Naive thymus-derived CD4-positive, alpha-beta T cell (primary cell): ENCODE measurements at regions not wholly inside any gene's neighbourhood (a gene's known extent, or its start where the extent isn't known, plus 50 kb on each side); places are given as distances from the start of the nearest gene placed in this dataset.
A peak's percentile ranks its signal among the peaks of the same experiment; 100 is the strongest.
"Not testable (repeated sequence)": the region's sequence is repeated elsewhere in the genome, so short reads cannot be mapped to it uniquely, and the experiment has no call there.

Source experiments
- ATAC-seq: fragments of 150-1000 bp; cut with Tn5 transposase; 2 replicates; pipeline ENCODE4 v1.10.0; 2021; ENCODE audit warnings: mild to moderate bottlenecking, moderate library complexity
- CTCF ChIA-PET: fragments of 350-600 bp; sonication (Branson Sonifier 250); formaldehyde crosslinking; loops from one replicate; lab custom pipeline; 2021; ENCODE audit warnings: antibody characterized with exemption; lab: Charles Lee
- POLR2A ChIA-PET: fragments of 350-600 bp; sonication (Branson Sonifier 250); formaldehyde crosslinking; loops from one replicate; lab custom pipeline; 2021; ENCODE audit warnings: antibody characterized with exemption, inconsistent platforms; lab: Charles Lee
- DNase-seq, 9 donors: peaks; one replicate each; pipeline versions ENCODE4 v3.0.0 to v3.0.0-alpha.2; 2020 to 2022; ENCODE audit warnings: mixed read lengths in 1 of 9
- H3K27ac ChIP-seq: one replicate; pipeline ENCODE4 v1.7.0; 2013; ENCODE audit warnings: mild to moderate bottlenecking, low read depth, low read length, moderate library complexity
- H3K27me3 ChIP-seq, 2 donors: one replicate each; pipeline ENCODE4 v1.7.0; 2013; ENCODE audit warnings: low read length in 2 of 2, mild to moderate bottlenecking in 2 of 2, moderate library complexity in 2 of 2; ENCODE audit not compliant: control insufficient read depth in 2 of 2, insufficient read depth in 2 of 2
- H3K36me3 ChIP-seq, 3 experiments: 1 replicate in 2 of 3; 2 replicates in 1 of 3; pipeline ENCODE4 v1.7.0; 2013; ENCODE audit warnings: low read length in 3 of 3, mild to moderate bottlenecking in 3 of 3, moderate library complexity in 1 of 3; ENCODE audit not compliant: insufficient read depth in 3 of 3, control insufficient read depth in 2 of 3
- H3K4me1 ChIP-seq, 2 donors: one replicate each; pipeline ENCODE4 v1.7.0; 2013; ENCODE audit warnings: low read length in 2 of 2, mild to moderate bottlenecking in 2 of 2, moderate library complexity in 1 of 2; ENCODE audit not compliant: control insufficient read depth in 2 of 2, insufficient read depth in 2 of 2
- H3K4me3 ChIP-seq: 2 replicates; pipeline ENCODE4 v1.7.0; 2013; ENCODE audit warnings: mild to moderate bottlenecking, low read length
- H3K9me3 ChIP-seq, 3 experiments: 1 replicate in 2 of 3; 2 replicates in 1 of 3; pipeline ENCODE4 v1.7.0; 2013; ENCODE audit warnings: low read length in 3 of 3; ENCODE audit not compliant: control insufficient read depth in 2 of 3
- H3K27ac Mint-ChIP-seq, 9 donors: one replicate each; pipeline ENCODE4 v1.8.0; 2020 to 2022; ENCODE audit warnings: mixed read lengths in 9 of 9, mild to moderate bottlenecking in 8 of 9, moderate library complexity in 5 of 9, inconsistent platforms in 2 of 9
- H3K27me3 Mint-ChIP-seq, 5 donors: one replicate each; pipeline ENCODE4 v1.8.0; 2021 to 2022; ENCODE audit warnings: mixed read lengths in 5 of 5, mild to moderate bottlenecking in 1 of 5
- H3K36me3 Mint-ChIP-seq, 5 donors: one replicate each; pipeline ENCODE4 v1.8.0; 2020 to 2022; ENCODE audit warnings: mixed read lengths in 5 of 5, mild to moderate bottlenecking in 3 of 5, inconsistent platforms in 1 of 5
- H3K4me1 Mint-ChIP-seq, 7 donors: one replicate each; pipeline ENCODE4 v1.8.0; 2020 to 2022; ENCODE audit warnings: mixed read lengths in 7 of 7, mild to moderate bottlenecking in 3 of 7, inconsistent platforms in 1 of 7
- H3K4me3 Mint-ChIP-seq, 10 donors: one replicate each; pipeline ENCODE4 v1.8.0; 2020 to 2022; ENCODE audit warnings: mild to moderate bottlenecking in 10 of 10, mixed read lengths in 10 of 10, moderate library complexity in 6 of 10, inconsistent platforms in 2 of 10
- H3K9me3 Mint-ChIP-seq, 11 donors: one replicate each; pipeline ENCODE4 v1.8.0; 2020 to 2022; ENCODE audit warnings: mixed read lengths in 11 of 11, mild to moderate bottlenecking in 4 of 11, inconsistent platforms in 1 of 11, moderate library complexity in 1 of 11
- intact Hi-C, 2 donors: fragments of 100-400 bp; cut with micrococcal nuclease; formaldehyde crosslinking; loops; one replicate each; pipeline ENCODE4 v1.15.1; 2023

DNA sequence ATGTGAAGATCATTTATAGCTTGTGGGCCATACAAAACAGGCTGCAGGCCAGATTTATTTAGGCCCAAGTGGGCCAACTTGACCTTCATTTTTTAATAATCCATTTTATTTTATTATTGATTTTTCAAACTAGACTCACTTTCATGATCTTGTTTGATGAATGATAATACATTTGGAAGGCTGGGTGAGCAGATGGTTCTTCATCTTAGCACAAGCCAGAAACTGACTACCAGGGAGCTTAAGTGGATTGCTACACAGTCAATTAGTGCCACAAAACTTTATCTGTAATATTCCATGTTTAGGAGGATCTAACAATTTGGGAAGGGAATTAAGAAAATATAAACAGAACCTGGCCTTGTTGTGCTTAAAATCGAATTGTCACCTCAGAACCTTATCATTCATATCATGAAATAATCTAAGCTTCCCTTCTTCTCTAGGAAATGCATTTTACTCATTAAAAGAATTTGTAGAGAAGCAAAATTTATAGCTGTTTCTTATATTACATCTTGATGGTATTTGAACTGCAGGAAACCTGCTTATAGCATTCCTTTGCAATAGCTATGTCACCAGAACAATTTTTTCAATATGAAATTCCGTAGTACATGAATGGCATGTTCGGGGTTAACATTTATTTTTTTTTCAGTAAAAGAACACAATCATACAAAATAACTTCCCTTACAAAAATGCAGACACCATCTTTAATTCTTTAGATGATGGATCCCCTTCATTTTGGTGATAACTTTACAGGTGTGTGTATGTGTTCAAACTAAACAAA is 62.0 kb upstream of the CSRP2 start:
- Mint-ChIP-seq H3K27me3 (peaks cover 0 to 6% (median 0%) of the 10 kb centered on the region in 5 donors), H3K9me3 (no peaks in the 10 kb centered on the region), H3K4me1 (peaks cover 0 to 4% (median 0%) of the 10 kb centered on the region in 7 donors), H3K36me3 (no peaks in the 10 kb centered on the region), H3K4me3 (no peak overlapping the region), H3K27ac (no peak overlapping the region)
- POLR2A ChIA-PET, result no interaction called here
- intact Hi-C loops, result no loop called here
- Histone ChIP-seq H3K4me3 (no peak overlapping the region), H3K9me3 (no peaks in the 10 kb centered on the region), H3K4me1 (no peaks in the 10 kb centered on the region), H3K36me3 (no peaks in the 10 kb centered on the region), H3K27ac (no peak overlapping the region), H3K27me3 (no peaks in the 10 kb centered on the region)
- no peak for ATAC-seq
- no peak for DNase-seq
- CTCF ChIA-PET, result no interaction called here

DNA sequence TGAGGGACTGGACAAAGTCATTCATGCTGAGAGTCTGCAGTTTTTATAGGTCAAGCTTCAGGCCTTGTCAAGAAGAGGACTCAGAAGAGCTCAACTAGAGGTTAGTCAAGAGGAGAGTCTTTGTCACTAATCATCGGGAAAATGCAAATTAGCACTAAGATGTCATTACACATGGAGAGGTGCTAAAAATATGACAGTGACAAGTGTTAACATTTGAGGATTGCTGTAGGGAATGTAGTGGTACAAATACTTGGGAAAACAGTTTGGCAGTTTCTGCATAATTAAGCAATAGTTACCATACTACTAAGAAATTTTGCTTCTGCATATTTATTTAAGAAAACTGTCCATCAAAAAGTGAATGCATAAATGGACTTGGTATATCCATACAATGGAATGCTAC is 60.9 kb upstream of the CSRP2 start:
- Histone ChIP-seq H3K9me3 (no peaks in the 10 kb centered on the region), H3K36me3 (no peaks in the 10 kb centered on the region), H3K27me3 (no peaks in the 10 kb centered on the region), H3K27ac (no peak overlapping the region), H3K4me1 (no peaks in the 10 kb centered on the region), H3K4me3 (no peak overlapping the region)
- no peak overlapping the region for H3K4me3 Mint-ChIP-seq
- POLR2A ChIA-PET, result no interaction called here
- no peak for DNase-seq
- no peaks in the 10 kb centered on the region for H3K36me3 Mint-ChIP-seq
- peaks cover 0 to 9% (median 5%) of the 10 kb centered on the region in 5 donors for H3K27me3 Mint-ChIP-seq
- H3K27ac Mint-ChIP-seq, result no peak overlapping the region
- H3K9me3 Mint-ChIP-seq, result no peaks in the 10 kb centered on the region
- intact Hi-C loops, result no loop called here
- CTCF ChIA-PET, result no interaction called here
- ATAC-seq, result no peak
- H3K4me1 Mint-ChIP-seq, result no peaks in the 10 kb centered on the region

DNA sequence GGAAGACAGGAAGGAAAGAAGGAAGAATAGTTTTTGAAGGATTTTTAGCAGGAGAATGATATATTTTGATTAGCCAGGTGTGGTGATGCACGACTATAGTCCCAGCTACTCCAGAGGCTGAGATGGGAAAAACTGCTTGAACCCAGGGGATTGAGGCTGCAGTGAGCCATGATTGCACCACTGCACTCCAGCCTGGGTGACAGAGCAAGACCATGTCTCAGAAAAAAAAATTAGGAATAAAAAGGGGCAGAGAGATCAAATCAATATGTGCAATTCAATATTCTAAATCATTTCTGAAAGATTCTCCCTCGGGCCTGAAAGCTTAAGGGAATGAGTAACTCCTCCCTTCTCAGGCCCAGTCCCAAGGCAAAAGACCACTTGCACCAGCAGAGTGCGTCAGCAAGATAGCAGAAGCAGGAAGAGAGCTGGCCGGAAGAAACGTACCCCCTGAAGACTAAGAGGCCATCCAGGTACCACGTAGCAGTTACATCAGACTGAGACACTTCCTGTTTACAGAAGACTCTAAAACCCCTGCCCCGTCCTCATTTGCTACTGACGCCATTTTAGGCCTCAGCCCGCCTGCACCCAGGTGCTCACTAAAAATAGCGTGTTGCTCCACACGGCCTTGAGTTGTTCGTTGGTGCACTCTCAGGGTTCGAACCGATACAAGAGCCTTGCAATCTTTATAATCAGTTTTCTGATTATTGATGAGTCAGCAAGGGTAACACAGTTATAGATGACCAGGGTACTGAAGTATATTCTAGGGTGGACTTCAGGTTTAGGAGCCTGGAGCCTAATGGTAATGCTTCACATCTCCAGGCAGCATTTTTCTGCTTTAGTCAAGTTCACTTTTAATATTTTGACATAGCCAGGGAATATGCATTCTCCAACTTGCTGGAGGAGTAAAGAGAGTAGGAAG is 57.7 kb upstream of the CSRP2 start:
- Mint-ChIP-seq H3K27me3 (peaks cover 0 to 15% (median 12%) of the 10 kb centered on the region in 5 donors), H3K27ac (no peak overlapping the region), H3K36me3 (no peaks in the 10 kb centered on the region), H3K4me3 (no peak overlapping the region), H3K9me3 (peaks cover 0 to 6% (median 0%) of the 10 kb centered on the region in 11 donors), H3K4me1 (no peaks in the 10 kb centered on the region)
- DNase-seq (no peak), ATAC-seq (no peak)
- ChIA-PET CTCF (no interaction called here), POLR2A (no interaction called here)
- H3K36me3 ChIP-seq, result no peaks in the 10 kb centered on the region
- H3K4me3 ChIP-seq, result no peak overlapping the region
- no peaks in the 10 kb centered on the region for H3K9me3 ChIP-seq
- H3K4me1 ChIP-seq, result no peaks in the 10 kb centered on the region
- intact Hi-C loops, result no loop called here
- H3K27me3 ChIP-seq, result no peaks in the 10 kb centered on the region
- H3K27ac ChIP-seq, result no peak overlapping the region

DNA sequence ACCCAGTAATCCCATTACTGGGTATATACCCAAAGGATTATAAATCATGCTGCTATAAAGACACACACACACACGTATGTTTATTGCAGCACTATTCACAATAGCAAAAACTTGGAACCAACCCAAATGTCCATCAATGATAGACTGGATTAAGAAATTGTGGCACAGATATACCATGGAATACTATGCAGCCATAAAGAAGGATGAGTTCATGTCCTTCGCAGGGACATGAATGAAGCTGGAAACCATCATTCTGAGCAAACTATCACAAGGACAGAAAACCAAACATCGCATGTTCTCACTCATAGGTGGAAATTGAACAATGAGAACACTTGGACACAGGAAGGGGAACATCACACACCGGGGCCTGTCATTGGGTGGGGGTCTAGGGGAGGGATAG is 54.6 kb upstream of the CSRP2 start:
- not testable (repeated sequence) for H3K4me1 Mint-ChIP-seq, H3K4me3 Mint-ChIP-seq, H3K4me3 ChIP-seq

DNA sequence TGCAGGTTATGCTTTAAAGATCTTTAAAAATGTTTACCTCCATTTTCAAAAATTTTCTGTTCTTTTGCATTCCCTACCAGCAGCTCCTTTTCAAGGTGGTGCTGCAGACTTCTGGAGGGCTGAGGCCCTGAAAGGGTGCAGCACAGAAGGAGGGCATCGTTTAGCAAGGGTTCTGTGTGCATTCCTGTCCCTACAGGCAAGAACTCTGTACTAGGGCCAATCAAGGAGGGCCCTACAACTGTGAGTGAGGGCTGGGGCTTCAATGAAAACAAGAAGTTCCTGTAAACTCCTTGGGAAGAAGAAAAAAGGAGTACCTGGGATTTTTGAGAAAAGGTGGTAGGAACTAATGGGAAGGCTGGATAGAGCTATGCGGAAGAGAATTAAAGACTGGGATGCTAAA is 50.7 kb upstream of the CSRP2 start:
- ChIA-PET POLR2A (no interaction called here), CTCF (no interaction called here)
- Mint-ChIP-seq H3K27ac (no peak overlapping the region), H3K4me3 (no peak overlapping the region), H3K27me3 (peaks cover 8 to 29% (median 28%) of the 10 kb centered on the region in 5 donors), H3K4me1 (no peaks in the 10 kb centered on the region), H3K36me3 (no peaks in the 10 kb centered on the region), H3K9me3 (peaks cover 0 to 6% (median 0%) of the 10 kb centered on the region in 11 donors)
- intact Hi-C loops, result no loop called here
- ATAC-seq, result no peak
- no peak for DNase-seq
- no peaks in the 10 kb centered on the region for H3K27me3 ChIP-seq
- H3K4me3 ChIP-seq, result no peak overlapping the region
- H3K4me1 ChIP-seq, result no peaks in the 10 kb centered on the region
- H3K36me3 ChIP-seq, result no peaks in the 10 kb centered on the region
- H3K27ac ChIP-seq, result no peak overlapping the region
- H3K9me3 ChIP-seq, result no peaks in the 10 kb centered on the region

More for the DNA sequence above, 54.6 kb upstream of the CSRP2 start:
- H3K27ac ChIP-seq, H3K36me3 ChIP-seq, ATAC-seq, H3K9me3 Mint-ChIP-seq, H3K36me3 Mint-ChIP-seq, CTCF ChIA-PET, H3K27me3 ChIP-seq, H3K9me3 ChIP-seq, POLR2A ChIA-PET, intact Hi-C loops, DNase-seq, H3K4me1 ChIP-seq: not testable (repeated sequence)
- Mint-ChIP-seq H3K27me3 (peaks cover 2 to 28% (median 20%) of the 10 kb centered on the region in 5 donors), H3K27ac (peak overlapping the region in 1 of 9 donors; percentile 42)
